NCI-H2107 treated with DMSO at 0.1 percent for 48 hours (cell line): ENCODE measurements at regions not wholly inside any gene's neighbourhood (a gene's known extent, or its start where the extent isn't known, plus 50 kb on each side); places are given as distances from the start of the nearest gene placed in this dataset.
"Not testable (repeated sequence)": the region's sequence is repeated elsewhere in the genome, so short reads cannot be mapped to it uniquely, and the experiment has no call there.

Experiments
- DNase-seq: peaks from one replicate; lab custom pipeline; 2025; ENCODE audit not compliant: unreplicated experiment; lab: John Stamatoyannopoulos, UW

- no peak for DNase-seq
Measured at GRCh38 chr2:167753142-167753541, 494.3 kb downstream of the STK39 start.

GRCh38 chr2:167752734-167753133 is 494.7 kb downstream of the STK39 start:
- DNase-seq = no peak

- DNase-seq = no peak
Measured at GRCh38 chr2:167750675-167751074, 496.7 kb downstream of the STK39 start.

- DNase-seq = no peak
Measured at GRCh38 chr2:167749660-167750059, 497.7 kb downstream of the STK39 start.

- DNase-seq = no peak
Measured at GRCh38 chr2:167749016-167749415, 498.4 kb downstream of the STK39 start.

GRCh38 chr2:167748536-167748935 is 498.9 kb downstream of the STK39 start:
- DNase-seq = no peak

GRCh38 chr2:167745667-167746066 is 501.7 kb downstream of the STK39 start:
- no peak for DNase-seq

- DNase-seq = not testable (repeated sequence)
Measured at GRCh38 chr2:167739921-167740320, 507.5 kb downstream of the STK39 start.

- DNase-seq = no peak
Measured at GRCh38 chr2:167733747-167734146, 513.6 kb downstream of the STK39 start.

GRCh38 chr2:167732326-167732725 is 515.1 kb downstream of the STK39 start:
- no peak for DNase-seq

GRCh38 chr2:167729911-167730310 is 517.5 kb downstream of the STK39 start:
- no peak for DNase-seq

- no peak for DNase-seq
Measured at GRCh38 chr2:167726788-167727187, 520.6 kb downstream of the STK39 start.

GRCh38 chr2:167721593-167721992 is 525.8 kb downstream of the STK39 start:
- DNase-seq = no peak

GRCh38 chr2:167719410-167719809 is 528.0 kb downstream of the STK39 start:
- DNase-seq = no peak

- DNase-seq = no peak
Measured at GRCh38 chr2:167718560-167718959, 528.8 kb downstream of the STK39 start.

- no peak for DNase-seq
Measured at GRCh38 chr2:167715932-167716331, 531.5 kb downstream of the STK39 start.

GRCh38 chr2:167715498-167715897 is 531.9 kb downstream of the STK39 start:
- DNase-seq = not testable (repeated sequence)

- no peak for DNase-seq
Measured at GRCh38 chr2:167712275-167712674, 535.1 kb downstream of the STK39 start.

GRCh38 chr2:167708998-167709397 is 538.4 kb downstream of the STK39 start:
- DNase-seq = no peak

GRCh38 chr2:167706800-167707199 is 540.6 kb downstream of the STK39 start:
- no peak for DNase-seq

GRCh38 chr2:167703441-167703840 is 544.0 kb downstream of the STK39 start:
- DNase-seq = no peak

GRCh38 chr2:167702227-167702626 is 545.2 kb downstream of the STK39 start:
- no peak for DNase-seq

GRCh38 chr2:167701651-167702050 is 545.7 kb downstream of the STK39 start:
- DNase-seq = no peak

- no peak for DNase-seq
Measured at GRCh38 chr2:167697948-167698347, 549.4 kb downstream of the STK39 start.
